ENCODE measurements at regions not wholly inside any gene's neighbourhood (a gene's known extent, or its start where the extent isn't known, plus 50 kb on each side); places are given as distances from the start of the nearest gene placed in this dataset.

DNA sequence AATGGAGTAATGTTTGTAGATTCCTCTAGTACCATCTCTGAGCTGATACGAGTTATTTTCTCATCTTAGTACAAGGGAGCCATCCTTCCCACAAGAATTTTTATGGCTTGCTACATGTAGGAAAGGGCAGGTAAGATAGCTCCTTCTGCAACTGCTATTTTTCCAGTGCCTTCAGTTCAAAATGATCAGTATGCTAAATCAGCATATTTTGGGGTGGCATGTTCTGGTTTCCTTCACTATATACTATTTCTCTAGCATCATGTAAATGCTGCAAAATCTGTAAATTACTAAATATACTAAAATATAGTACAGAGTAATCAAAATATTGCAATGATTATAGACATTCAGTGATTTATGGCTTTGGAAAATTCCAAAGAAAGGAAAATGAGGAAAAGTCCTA is 1230.0 kb upstream of the CHAC2 start:
- TF ChIP-seq TAF1 (IDR thresholded peaks at IDR 0.05; ENCODE audit: borderline replicate concordance, insufficient read depth, low read length): no peak
- TF ChIP-seq POLR2AphosphoS5 (IDR thresholded peaks at IDR 0.05; ENCODE audit: low read depth, low read length): no peak
- TF ChIP-seq, protein P1, sequence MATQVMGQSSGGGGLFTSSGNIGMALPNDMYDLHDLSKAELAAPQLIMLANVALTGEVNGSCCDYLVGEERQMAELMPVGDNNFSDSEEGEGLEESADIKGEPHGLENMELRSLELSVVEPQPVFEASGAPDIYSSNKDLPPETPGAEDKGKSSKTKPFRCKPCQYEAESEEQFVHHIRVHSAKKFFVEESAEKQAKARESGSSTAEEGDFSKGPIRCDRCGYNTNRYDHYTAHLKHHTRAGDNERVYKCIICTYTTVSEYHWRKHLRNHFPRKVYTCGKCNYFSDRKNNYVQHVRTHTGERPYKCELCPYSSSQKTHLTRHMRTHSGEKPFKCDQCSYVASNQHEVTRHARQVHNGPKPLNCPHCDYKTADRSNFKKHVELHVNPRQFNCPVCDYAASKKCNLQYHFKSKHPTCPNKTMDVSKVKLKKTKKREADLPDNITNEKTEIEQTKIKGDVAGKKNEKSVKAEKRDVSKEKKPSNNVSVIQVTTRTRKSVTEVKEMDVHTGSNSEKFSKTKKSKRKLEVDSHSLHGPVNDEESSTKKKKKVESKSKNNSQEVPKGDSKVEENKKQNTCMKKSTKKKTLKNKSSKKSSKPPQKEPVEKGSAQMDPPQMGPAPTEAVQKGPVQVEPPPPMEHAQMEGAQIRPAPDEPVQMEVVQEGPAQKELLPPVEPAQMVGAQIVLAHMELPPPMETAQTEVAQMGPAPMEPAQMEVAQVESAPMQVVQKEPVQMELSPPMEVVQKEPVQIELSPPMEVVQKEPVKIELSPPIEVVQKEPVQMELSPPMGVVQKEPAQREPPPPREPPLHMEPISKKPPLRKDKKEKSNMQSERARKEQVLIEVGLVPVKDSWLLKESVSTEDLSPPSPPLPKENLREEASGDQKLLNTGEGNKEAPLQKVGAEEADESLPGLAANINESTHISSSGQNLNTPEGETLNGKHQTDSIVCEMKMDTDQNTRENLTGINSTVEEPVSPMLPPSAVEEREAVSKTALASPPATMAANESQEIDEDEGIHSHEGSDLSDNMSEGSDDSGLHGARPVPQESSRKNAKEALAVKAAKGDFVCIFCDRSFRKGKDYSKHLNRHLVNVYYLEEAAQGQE (IDR thresholded peaks at IDR 0.05; ENCODE audit: insufficient read depth in 1 of 2, low read depth in 2 of 2, low read length in 2 of 2): no peak
- TF ChIP-seq FOXP2 (optimal IDR thresholded peaks at IDR 0.05; ENCODE audit: borderline replicate concordance, extremely low read depth, extremely low read length, insufficient read depth): no peak
- TF ChIP-seq SIN3A (IDR thresholded peaks at IDR 0.05; ENCODE audit: borderline replicate concordance, insufficient read depth, low read length): no peak

DNA sequence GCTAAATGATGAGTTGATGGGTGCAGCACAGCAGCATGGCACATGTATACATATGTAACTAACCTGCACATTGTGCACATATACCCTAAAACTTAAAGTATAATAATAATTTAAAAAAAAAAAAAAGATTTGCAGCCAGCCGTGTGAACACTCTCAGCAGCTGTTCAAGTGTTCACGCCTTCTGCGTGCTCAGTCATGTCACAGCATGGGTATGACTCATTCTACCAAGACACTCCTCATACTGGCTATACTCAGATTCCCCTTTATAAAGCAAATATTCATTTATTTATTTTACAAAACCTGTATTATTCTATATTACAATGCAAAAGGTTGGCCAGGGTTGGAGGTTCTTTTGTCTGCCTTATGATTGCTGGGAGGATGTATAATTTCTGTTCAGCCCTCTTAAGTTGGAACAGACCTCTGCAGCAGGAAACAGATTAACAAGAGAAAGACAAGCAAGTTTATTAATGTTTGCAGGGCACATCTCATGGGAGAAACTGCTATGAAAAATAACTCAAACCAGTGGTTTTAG is 1230.6 kb upstream of the CHAC2 start:
- TF ChIP-seq SIN3A (IDR thresholded peaks at IDR 0.05; ENCODE audit: borderline replicate concordance, insufficient read depth, low read length) (no peak), TAF1 (IDR thresholded peaks at IDR 0.05; ENCODE audit: borderline replicate concordance, insufficient read depth, low read length) (no peak), POLR2AphosphoS5 (IDR thresholded peaks at IDR 0.05; ENCODE audit: low read depth, low read length) (no peak), FOXP2 (optimal IDR thresholded peaks at IDR 0.05; ENCODE audit: borderline replicate concordance, extremely low read depth, extremely low read length, insufficient read depth) (no peak)
- TF ChIP-seq, protein P1 (IDR thresholded peaks at IDR 0.05; ENCODE audit: insufficient read depth in 1 of 2, low read depth in 2 of 2, low read length in 2 of 2): no peak

DNA sequence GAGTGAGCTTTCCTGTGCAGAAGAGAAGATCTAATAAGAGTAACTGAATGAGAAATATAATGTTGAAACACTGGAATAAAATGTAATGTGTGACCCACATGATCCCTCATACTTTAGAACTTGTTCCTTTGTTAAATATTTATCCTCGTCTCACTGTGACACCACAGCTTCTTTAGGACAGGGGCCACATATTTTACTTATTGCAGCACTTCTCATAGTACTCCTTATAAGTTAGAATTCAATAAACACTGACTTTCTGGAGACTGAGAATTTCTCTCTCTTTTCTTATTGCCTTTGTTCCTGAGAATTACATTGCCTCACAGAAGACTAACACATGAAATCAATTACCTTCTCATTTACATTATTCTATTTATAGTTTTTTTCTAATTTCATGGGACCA is 1234.6 kb upstream of the CHAC2 start:
- TF ChIP-seq POLR2AphosphoS5 (IDR thresholded peaks at IDR 0.05; ENCODE audit: low read depth, low read length) (no peak), TAF1 (IDR thresholded peaks at IDR 0.05; ENCODE audit: borderline replicate concordance, insufficient read depth, low read length) (no peak)

DNA sequence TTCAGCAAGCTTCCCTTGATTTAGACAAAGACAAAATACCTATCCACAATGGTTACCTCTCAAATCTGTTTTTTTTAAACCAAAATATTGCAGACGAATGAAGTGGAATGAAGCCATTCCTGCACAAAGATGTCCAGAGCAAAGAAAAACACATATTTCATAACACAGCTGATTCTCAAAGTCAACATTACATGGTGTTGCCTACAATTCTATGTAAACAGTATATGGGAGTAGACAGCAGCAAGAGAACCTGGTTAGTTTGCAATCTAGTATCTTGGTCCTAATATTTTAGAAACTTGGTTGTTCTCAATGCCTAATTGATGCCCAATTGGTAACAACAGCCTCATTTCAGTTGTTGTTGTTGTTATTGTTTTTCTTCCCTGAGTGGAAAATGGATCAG is 1240.9 kb upstream of the CHAC2 start:
- no peak for TF ChIP-seq FOXP2 (optimal IDR thresholded peaks at IDR 0.05; ENCODE audit: borderline replicate concordance, extremely low read depth, extremely low read length, insufficient read depth)
- no peak for TF ChIP-seq SIN3A (IDR thresholded peaks at IDR 0.05; ENCODE audit: borderline replicate concordance, insufficient read depth, low read length)
- no peak for TF ChIP-seq TAF1 (IDR thresholded peaks at IDR 0.05; ENCODE audit: borderline replicate concordance, insufficient read depth, low read length)
- no peak for TF ChIP-seq POLR2AphosphoS5 (IDR thresholded peaks at IDR 0.05; ENCODE audit: low read depth, low read length)
- TF ChIP-seq, protein P1 (IDR thresholded peaks at IDR 0.05; ENCODE audit: insufficient read depth in 1 of 2, low read depth in 2 of 2, low read length in 2 of 2): no peak

DNA sequence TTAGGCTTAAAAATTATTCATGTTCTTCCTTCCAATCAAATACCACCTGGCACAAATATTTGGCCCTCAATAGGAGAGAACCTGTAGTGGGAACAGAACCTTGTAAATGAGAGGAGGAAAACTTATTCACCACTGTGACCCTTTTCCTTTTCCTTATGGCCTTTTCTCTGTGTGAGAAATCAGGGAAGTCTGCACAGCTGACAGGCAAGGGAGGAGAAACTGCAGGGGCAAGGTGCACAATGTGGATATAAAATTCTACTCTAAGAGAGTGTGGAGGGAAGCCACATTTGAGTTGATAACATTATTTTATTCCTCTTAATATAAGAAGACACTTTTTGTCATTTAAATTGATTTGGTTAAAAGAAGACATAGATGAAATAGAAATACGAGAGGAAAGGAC is 1247.0 kb upstream of the CHAC2 start:
- TF ChIP-seq TAF1 (IDR thresholded peaks at IDR 0.05; ENCODE audit: borderline replicate concordance, insufficient read depth, low read length) (no peak), FOXP2 (optimal IDR thresholded peaks at IDR 0.05; ENCODE audit: borderline replicate concordance, extremely low read depth, extremely low read length, insufficient read depth) (no peak), POLR2AphosphoS5 (IDR thresholded peaks at IDR 0.05; ENCODE audit: low read depth, low read length) (no peak), SIN3A (IDR thresholded peaks at IDR 0.05; ENCODE audit: borderline replicate concordance, insufficient read depth, low read length) (no peak)
- TF ChIP-seq, protein P1 (IDR thresholded peaks at IDR 0.05; ENCODE audit: insufficient read depth in 1 of 2, low read depth in 2 of 2, low read length in 2 of 2): no peak

All from PFSK-1 (cell line).